T47D (cell line): ENCODE measurements at regions not wholly inside any gene's neighbourhood (a gene's known extent, or its start where the extent isn't known, plus 50 kb on each side); places are given as distances from the start of the nearest gene placed in this dataset.

ENCODE experiments used
- DNase-seq, 2 experiments: peaks; one replicate each; pipeline versions ENCODE4 v3.0.0 to v3.0.0-alpha.2; 2011 to 2012; ENCODE audit warnings: low read depth in 1 of 2, low spot score in 1 of 2
- JUND ChIP-seq: IDR thresholded peaks from 2 replicates; pipeline ENCODE4 v1.6.1; 2012; ENCODE audit warnings: low read depth
- in situ Hi-C: cut with HindIII; loops from 2 replicates; pipeline ENCODE4 v1.10.0; 2016; ENCODE audit warnings: low sequenced_read_pairs, low pct_unique_long_range_greater_than_20kb

DNA sequence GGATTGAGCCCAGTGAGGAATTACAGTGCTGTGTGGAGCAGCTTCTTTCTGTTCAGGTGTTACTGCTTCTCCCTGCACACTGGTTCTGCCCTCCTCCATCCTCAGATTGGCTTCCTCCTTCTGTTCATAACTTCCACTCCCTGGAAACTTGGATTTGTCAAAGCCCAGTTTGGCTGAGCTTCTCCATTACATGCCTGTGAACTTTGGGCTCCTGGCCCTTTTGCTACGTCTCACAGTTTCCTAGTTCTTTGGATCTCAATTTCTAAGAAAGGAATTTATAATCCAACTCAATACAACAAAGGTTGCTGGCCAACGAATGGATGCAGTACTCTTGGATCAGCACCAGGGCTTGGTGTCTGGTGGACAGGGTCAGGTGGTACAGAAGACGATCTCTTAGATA is 318.1 kb downstream of the RPS24 start:
- TF ChIP-seq JUND: no peak
- in situ Hi-C loops: no loop called here
- no peak for DNase-seq

DNA sequence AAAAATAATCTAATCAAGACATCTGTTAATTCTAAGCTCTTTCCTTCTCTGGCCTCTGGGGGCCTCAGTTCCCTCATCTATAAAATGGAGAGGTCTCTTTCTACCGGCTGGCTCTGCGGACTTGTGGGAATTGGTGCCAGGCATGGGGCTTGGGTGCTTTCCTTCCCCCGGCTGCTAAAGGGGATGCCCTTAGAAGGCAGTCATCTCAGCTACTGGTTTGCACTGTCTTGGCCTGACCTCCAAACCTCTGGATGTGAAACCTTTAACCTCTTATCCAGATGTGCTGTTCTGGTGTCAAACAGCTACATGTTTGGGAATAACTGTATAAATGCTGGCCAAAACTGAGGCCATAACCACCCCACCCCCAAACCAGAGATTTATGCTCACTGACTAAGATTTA is 320.0 kb downstream of the RPS24 start:
- DNase-seq: no peak
- in situ Hi-C loops: no loop called here
- no peak for TF ChIP-seq JUND

DNA sequence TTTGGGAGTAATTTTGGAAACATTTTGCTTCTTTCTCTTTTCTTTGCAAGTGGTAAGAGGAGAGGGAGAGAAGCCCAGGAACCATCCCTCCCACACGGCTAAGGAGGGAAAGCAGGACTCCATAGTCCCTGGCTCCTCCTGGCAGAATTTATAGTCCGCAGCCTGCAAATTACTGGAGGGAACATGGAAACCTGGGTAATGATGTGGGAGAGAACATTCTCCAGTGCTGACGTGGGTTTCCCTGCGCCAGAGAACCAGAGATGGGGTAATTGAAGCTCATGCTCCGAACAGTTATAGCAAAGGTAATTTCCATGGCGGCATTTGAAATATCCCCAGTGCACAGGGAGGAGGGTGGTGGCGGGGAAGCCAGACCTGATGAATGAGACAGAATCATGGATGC is 320.4 kb downstream of the RPS24 start:
- in situ Hi-C loops: no loop called here
- TF ChIP-seq JUND: no peak
- no peak for DNase-seq

DNA sequence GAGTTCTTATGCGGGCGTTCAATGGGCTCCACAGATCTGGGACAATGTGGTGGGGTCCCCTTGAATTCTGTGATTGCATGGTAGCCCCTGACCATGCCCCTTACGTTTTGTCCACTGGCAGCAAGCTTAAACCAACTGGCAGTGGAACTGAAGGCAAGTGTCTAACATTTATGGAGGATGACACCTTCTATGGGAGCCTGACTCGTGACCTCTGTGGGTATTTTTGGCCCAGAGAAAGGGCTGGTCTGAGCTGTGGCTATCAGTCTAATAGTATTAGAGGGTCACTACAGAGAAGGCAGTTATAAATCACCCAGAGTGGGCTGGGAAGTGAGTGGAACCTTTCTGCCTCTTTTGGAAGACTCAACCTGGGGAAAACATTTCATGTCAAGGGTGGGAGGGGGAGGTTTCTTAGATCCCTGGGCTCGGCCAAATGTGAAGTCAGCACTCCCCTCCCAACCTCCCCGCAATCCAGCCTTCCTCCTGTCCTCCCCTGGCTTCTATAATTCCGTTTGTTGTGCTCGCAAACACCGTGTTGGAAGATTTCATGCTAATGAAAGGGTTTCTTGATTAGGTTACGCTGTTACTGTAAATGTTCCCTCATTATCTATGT is 322.7 kb downstream of the RPS24 start:
- in situ Hi-C loops: no loop called here
- DNase-seq: no peak
- TF ChIP-seq JUND: no peak

DNA sequence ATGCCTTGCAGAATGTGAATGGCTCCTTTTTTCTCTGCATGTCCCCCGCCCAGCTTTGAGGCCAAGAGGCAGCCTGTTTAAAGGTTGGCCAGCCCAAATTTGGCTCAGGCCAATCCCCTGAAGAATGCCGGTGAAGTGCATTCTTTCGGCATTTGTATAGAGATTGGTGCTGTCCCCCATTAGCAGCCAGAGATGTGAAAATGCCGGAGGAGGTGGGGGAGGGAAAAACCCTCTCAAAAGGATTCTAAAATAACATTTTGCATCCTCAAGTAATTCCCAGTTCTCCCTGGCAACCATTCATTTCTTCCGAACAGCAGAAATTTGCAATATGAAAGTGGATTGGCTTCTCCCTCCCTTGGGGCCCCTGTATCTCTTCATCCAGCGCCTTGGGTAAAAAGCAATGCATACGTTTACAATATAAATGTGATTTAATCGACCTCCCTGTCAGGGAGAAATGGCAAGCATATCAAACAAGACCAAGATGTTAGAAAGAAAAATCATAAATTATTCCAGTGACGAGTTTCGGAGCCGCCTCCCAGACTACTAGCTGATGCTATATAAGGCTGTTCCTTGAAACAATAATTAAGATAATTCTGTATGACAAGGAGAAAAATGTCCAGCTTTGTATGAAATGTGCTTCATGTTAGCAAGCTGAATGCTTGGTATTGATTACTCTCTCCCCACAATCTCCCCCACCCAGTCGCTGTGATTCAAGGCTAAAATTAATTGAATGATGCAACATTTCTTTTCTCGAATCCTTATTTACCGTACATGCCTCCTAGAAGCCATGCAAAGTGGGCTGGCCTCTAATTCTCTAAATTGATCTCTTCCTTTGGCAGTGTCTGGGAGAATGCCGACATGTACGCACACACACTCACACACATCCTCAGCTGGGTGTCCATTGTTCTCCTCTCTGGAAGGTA is 323.7 kb downstream of the RPS24 start:
- TF ChIP-seq JUND: no peak
- in situ Hi-C loops: no loop called here
- no peak for DNase-seq

DNA sequence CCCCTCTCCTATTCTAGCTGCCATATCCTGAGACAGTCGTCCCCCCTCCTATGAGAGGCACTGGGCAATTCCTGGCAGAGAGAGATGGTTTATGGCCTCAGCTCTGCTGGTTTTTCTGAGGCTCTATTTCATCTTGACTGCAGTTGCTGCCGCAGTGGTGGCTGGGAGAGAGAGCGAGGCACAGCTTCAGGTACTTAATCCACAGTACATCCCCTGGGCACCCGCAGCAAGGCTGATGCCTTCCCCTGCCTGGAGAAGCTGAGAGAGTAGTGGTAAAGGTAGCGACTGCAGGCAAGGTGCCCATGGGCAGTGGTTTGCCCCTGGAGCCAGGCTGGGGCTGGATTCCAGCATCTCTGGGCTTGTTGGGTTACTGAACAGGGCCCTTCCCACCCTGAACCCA is 324.7 kb downstream of the RPS24 start:
- no peak for TF ChIP-seq JUND
- no peak for DNase-seq

DNA sequence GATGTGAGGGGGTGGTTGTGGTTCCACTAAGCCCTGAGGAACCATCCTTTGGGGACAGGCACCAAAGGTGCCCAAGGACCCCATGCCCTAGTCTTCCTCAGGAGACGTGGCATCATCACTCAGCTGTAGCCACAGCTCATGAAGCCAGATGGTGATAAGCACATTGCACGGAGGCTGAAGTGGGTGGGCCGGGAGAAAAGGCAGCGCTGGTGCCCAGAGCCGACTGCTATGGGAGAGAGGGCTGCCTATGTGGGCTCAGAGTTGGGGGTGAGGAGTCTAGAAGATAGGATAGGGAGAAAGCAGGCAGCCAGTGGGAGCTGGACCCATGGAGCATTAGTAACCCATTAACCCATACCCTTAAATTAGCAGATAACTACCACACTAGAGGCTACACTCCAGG is 325.3 kb downstream of the RPS24 start:
- in situ Hi-C loops: no loop called here
- no peak for DNase-seq
- no peak for TF ChIP-seq JUND

More for the DNA sequence above, 324.7 kb downstream of the RPS24 start:
- in situ Hi-C loops: no loop called here

DNA sequence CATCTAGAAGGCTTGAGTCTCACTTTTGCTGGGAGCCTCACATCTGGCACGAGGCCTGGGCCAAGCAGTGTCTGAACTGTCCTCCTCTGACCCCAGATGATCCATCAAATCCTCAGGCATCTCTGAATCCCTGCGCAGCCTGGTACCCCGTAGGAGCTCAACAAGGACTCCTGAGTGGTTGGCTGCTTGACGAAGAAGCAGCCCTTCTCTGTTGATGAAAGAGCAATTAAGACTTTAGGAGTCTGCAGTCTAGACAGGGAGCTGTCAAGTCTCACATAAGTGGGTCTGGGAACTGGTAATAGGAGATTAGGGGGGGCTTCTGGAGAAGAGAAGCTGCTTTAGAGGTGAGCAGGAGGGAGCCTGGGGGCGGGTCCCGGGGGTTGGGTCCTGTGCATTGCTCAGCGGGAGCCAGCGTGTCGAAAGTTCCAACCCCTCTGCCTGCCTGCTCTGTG is 326.0 kb downstream of the RPS24 start:
- DNase-seq: no peak
- no peak for TF ChIP-seq JUND
- in situ Hi-C loops: no loop called here

DNA sequence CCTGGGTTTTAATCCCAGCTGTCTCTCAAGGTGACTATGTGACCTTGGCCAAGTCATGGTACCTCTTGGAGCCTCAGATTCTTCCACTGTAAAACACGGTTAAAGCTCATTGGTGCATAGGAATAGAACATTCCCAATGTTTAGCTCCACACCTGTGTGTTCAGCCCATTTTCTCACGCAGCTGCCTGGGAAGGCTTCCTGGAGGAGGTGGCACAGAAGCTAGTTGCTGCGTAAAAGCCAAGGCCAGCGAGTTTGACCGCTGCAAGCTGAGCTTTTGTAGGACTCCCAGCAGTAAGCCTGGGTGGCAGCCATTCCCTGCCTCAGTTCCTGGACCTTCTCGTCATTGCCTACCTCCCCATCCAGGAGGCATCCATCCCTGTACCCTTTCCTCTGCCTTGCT is 326.6 kb downstream of the RPS24 start:
- TF ChIP-seq JUND: no peak
- DNase-seq: no peak
- in situ Hi-C loops: no loop called here

DNA sequence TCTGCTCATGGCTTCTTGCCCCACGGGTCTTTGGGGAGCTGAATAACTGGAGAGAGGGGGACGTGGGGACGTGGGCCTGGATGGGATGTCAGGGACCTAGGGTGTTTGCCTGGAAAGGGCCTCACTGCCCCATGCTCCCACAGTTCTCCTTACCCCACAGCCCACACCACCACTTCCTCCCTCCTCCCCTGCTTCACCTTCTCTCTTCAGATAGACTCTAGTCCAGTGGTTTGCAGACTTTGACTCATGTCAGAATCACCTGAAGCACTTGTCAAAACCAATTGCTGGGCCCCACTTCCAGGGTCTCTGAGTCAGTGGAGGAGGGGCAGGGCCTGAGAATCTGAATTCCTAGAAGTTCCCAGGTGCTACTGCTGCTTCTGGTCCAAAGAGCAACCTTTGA is 327.4 kb downstream of the RPS24 start:
- in situ Hi-C loops: no loop called here
- TF ChIP-seq JUND: no peak
- DNase-seq: no peak

DNA sequence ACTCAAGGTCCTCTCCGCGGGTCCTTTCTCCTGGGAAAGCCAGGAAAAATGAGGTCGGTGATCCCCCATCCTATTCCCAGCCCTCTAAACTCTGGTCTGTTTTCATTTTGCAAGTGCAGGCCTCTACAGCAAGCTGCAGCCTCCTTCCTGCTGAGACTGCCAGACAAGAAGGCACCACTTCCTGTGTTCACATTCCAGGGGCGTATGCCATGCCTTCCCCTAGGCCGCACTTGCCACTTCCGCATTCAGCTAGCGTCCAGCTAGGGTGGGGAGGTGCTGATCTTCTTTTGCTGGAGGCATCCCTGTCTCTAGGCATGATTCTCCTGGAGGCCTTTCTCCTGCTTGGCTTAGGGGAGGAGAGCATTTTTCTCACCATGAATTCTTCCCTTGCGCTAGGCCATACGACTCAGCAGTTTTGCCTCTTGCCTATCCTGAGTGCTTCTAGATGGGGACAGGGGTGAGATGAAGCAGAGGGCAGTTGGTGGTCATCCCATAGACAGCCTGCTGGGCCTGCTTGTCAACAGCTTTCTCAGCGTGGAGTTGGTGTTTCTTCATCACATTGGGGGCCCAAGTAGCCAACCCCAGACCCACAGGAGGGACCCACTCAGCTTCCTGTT is 328.9 kb downstream of the RPS24 start:
- no peak for TF ChIP-seq JUND
- DNase-seq: peak in 1 of 2 experiments; percentile 37
- in situ Hi-C loops: no loop called here

DNA sequence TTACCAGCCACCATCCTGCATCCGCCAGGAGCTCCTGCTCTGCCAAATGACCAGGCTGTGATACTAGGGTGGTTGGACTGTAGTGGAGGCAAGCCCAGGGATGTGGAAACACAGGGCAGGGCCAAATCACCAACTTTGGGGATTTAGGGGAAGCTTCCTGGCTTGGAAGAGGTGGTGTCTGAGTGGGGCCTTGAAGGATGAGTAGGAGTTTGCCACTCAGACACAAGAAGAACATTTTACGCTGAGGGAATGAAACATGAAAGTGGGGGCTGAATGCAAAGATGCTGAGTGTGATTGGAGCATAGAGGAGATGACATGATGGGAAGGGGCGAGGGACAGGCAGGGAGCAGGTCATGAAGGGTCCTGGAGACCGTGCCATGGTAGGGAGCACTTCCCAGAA is 329.5 kb downstream of the RPS24 start:
- DNase-seq: no peak
- in situ Hi-C loops: no loop called here
- TF ChIP-seq JUND: no peak

DNA sequence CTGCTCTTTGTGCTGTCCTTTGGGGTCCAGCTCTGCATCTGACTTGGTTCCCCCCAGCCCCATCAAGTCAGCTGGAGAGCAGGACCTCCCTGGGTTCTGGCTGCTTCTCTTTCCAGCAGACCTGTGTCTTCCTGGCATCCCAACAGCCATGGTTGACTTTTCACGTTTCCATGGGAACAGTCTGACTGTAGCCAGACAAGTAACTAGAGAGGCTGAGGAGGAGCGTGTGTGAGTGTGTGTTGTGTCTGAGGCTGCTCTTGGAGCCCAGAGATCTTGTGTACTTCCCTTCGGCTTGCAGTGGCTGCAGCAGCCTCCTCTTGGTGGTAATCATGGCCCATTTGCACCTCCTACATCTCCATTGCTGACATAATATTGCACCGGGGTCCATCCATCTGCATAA is 332.0 kb downstream of the RPS24 start:
- TF ChIP-seq JUND: no peak

More for the DNA sequence above, 332.0 kb downstream of the RPS24 start:
- in situ Hi-C loops: no loop called here
- no peak for DNase-seq
